B cell (primary cell): ENCODE measurements at regions not wholly inside any gene's neighbourhood (a gene's known extent, or its start where the extent isn't known, plus 50 kb on each side); places are given as distances from the start of the nearest gene placed in this dataset.

Experiments used
- ATAC-seq: fragments of 200-7000 bp; cut with Tn5 transposase; one replicate; pipeline ENCODE4 v1.10.0; 2021; ENCODE audit warnings: low read depth, mild to moderate bottlenecking, moderate number of reproducible peaks, moderate library complexity
- CTCF ChIA-PET: fragments of 350-600 bp; sonication (Branson Sonifier 250); formaldehyde crosslinking; loops from one replicate; lab custom pipeline; 2021; ENCODE audit warnings: antibody characterized with exemption, inconsistent platforms; lab: Charles Lee
- POLR2A ChIA-PET: fragments of 350-600 bp; sonication (Branson Sonifier 250); formaldehyde crosslinking; loops from one replicate; lab custom pipeline; 2021; ENCODE audit warnings: antibody characterized with exemption; lab: Charles Lee
- DNase-seq: peaks from one replicate; pipeline ENCODE4 v3.0.0; 2013
- H2AFZ ChIP-seq: 2 replicates; pipeline ENCODE4 v1.6.1; 2012; ENCODE audit warnings: mild to moderate bottlenecking, low read depth, low read length; ENCODE audit not compliant: insufficient read depth, poor library complexity, severe bottlenecking
- H3K27ac ChIP-seq, 2 donors: 1 replicate in 1 of 2; 2 replicates in 1 of 2; pipeline ENCODE4 v1.5.1; 2012 to 2013; ENCODE audit warnings: low read length in 2 of 2, mild to moderate bottlenecking in 2 of 2, moderate library complexity in 1 of 2
- H3K27me3 ChIP-seq, 4 experiments: fragments of 200-600 bp in 1 of 4; sonication (generic) in 1 of 4; replicated peaks in 1 of 4; 1 replicate in 2 of 4; 2 replicates in 2 of 4; pipeline versions ENCODE4 v1.6.1 to v1.7.0; 2013 to 2016; ENCODE audit warnings: low read length in 3 of 4, mild to moderate bottlenecking in 2 of 4, mixed read lengths in 1 of 4, moderate library complexity in 1 of 4; ENCODE audit not compliant: insufficient read depth in 4 of 4, control insufficient read depth in 3 of 4; ENCODE audit errors: control extremely low read depth in 1 of 4
- H3K36me3 ChIP-seq, 2 experiments: replicated peaks in 1 of 2; 1 replicate in 1 of 2; 2 replicates in 1 of 2; pipeline versions ENCODE4 v1.6.1 to v1.7.1; 2013; ENCODE audit warnings: low read length in 1 of 2; ENCODE audit not compliant: insufficient read depth in 2 of 2, control insufficient read depth in 1 of 2; ENCODE audit errors: control extremely low read depth in 1 of 2, extremely low read depth in 1 of 2
- H3K4me1 ChIP-seq, 2 donors: fragments of 200-600 bp in 1 of 2; sonication (generic) in 1 of 2; 1 replicate in 1 of 2; 2 replicates in 1 of 2; pipeline versions ENCODE4 v1.5.1 to v1.6.1; 2013 to 2017; ENCODE audit warnings: low read length in 2 of 2; ENCODE audit not compliant: control insufficient read depth in 2 of 2, insufficient read depth in 2 of 2
- H3K4me2 ChIP-seq: replicated peaks from 2 replicates; pipeline ENCODE3; 2012; ENCODE audit warnings: mild to moderate bottlenecking, low read depth, low read length; ENCODE audit not compliant: poor library complexity, severe bottlenecking
- H3K4me3 ChIP-seq, 5 experiments: fragments of 200-600 bp in 1 of 5; sonication (generic) in 1 of 5; 1 replicate in 3 of 5; 2 replicates in 2 of 5; pipeline versions ENCODE4 v1.5.1 to v1.7.0; 2011 to 2016; ENCODE audit warnings: low read length in 4 of 5, mild to moderate bottlenecking in 4 of 5, low read depth in 2 of 5, control low read depth in 1 of 5, moderate library complexity in 1 of 5; ENCODE audit not compliant: insufficient read depth in 1 of 5; ENCODE audit errors: control extremely low read depth in 1 of 5, extremely low read depth in 1 of 5
- H3K79me2 ChIP-seq: fragments of 200-600 bp; sonication (generic); one replicate; pipeline ENCODE4 v1.6.0; 2016; ENCODE audit warnings: low read length; ENCODE audit not compliant: control insufficient read depth, insufficient read depth
- H3K9ac ChIP-seq: fragments of 200-600 bp; sonication (generic); 2 replicates; pipeline ENCODE4 v1.6.1; 2017; ENCODE audit warnings: mild to moderate bottlenecking, low read length, moderate library complexity
- H3K9me3 ChIP-seq, 3 donors: one replicate each; pipeline versions ENCODE4 v1.6.1 to v1.7.1; 2013; ENCODE audit warnings: low read length in 2 of 3; ENCODE audit not compliant: control insufficient read depth in 2 of 3, insufficient read depth in 1 of 3; ENCODE audit errors: control extremely low read depth in 1 of 3
- H4K20me1 ChIP-seq: 2 replicates; pipeline ENCODE4 v1.6.0; 2012; ENCODE audit warnings: mild to moderate bottlenecking, low read length; ENCODE audit not compliant: insufficient read depth, control insufficient read depth, poor library complexity, severe bottlenecking
- H3K27ac Mint-ChIP-seq: one replicate; pipeline ENCODE4 v1.8.0; 2021; ENCODE audit warnings: mixed read lengths
- H3K27me3 Mint-ChIP-seq: one replicate; pipeline ENCODE4 v1.8.0; 2021; ENCODE audit warnings: mixed read lengths
- H3K4me1 Mint-ChIP-seq: one replicate; pipeline ENCODE4 v1.8.0; 2021; ENCODE audit warnings: mixed read lengths
- H3K4me3 Mint-ChIP-seq: one replicate; pipeline ENCODE4 v1.8.0; 2021; ENCODE audit warnings: mixed read lengths
- H3K9me3 Mint-ChIP-seq: one replicate; pipeline ENCODE4 v1.8.0; 2022; ENCODE audit warnings: mixed read lengths; ENCODE audit not compliant: insufficient read depth
- EZH2 ChIP-seq: IDR thresholded peaks from 2 replicates; pipeline ENCODE4 v1.6.1; 2012; ENCODE audit warnings: borderline replicate concordance, low read depth, mild to moderate bottlenecking, moderate library complexity, low read length; ENCODE audit not compliant: insufficient read depth, poor library complexity, severe bottlenecking
- WGBS: methylation state at CpG from one replicate; pipeline ENCODE4 v1.1.5; 2013; ENCODE audit warnings: missing lambda C conversion rate; ENCODE audit not compliant: insufficient coverage; 5-methylcytosine and 5-hydroxymethylcytosine counted together
- intact Hi-C: fragments of 100-400 bp; cut with micrococcal nuclease; formaldehyde crosslinking; loops from one replicate; pipeline ENCODE4 v1.10.0; 2022
- TF ChIP-seq, protein P1 (sequence below): fragments of 200-600 bp; IDR thresholded peaks from one replicate; pipeline ENCODE4 v1.8.0; 2022; ENCODE audit warnings: antibody characterized with exemption, mild to moderate bottlenecking

DNA sequence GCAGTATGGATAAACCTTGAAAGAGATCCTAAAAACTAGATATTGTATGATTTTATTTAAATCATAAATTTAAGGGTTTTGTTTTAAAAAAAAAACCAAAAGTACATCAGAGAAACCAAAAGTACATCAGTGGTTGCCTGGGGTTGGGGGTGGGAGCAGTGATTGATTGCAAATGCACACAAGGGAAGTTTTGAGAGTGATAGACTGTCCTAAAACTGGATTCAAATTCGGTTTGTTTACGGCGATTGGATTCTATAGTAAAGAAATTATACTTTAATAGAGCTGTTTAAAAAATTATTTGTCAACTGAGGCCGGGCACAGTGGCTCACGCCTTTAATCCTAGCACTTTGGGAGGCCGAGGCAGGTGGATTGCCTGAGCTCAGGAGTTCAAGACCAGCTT is 179.8 kb downstream of the METTL4 start:
- no peak overlapping the region for H3K27ac ChIP-seq
- no peaks in the 10 kb centered on the region for H3K4me1 ChIP-seq
- POLR2A ChIA-PET: no interaction called here
- DNase-seq: no peak
- no peaks in the 10 kb centered on the region for H3K27me3 ChIP-seq
- Mint-ChIP-seq H3K9me3 (no peaks in the 10 kb centered on the region), H3K27me3 (peaks cover 19% of the 10 kb centered on the region), H3K4me3 (no peak overlapping the region), H3K4me1 (no peaks in the 10 kb centered on the region), H3K27ac (no peak overlapping the region)
- no peak overlapping the region for H3K4me3 ChIP-seq
- H4K20me1 ChIP-seq: no peaks in the 10 kb centered on the region
- WGBS: no CpG with 5 or more reads among the region's 6 CpGs
- no peaks in the 10 kb centered on the region for H3K36me3 ChIP-seq
- peaks cover 0 to 4% (median 0%) of the 10 kb centered on the region in 3 donors for H3K9me3 ChIP-seq
- no peak overlapping the region for H2AFZ ChIP-seq
- TF ChIP-seq, protein P1, sequence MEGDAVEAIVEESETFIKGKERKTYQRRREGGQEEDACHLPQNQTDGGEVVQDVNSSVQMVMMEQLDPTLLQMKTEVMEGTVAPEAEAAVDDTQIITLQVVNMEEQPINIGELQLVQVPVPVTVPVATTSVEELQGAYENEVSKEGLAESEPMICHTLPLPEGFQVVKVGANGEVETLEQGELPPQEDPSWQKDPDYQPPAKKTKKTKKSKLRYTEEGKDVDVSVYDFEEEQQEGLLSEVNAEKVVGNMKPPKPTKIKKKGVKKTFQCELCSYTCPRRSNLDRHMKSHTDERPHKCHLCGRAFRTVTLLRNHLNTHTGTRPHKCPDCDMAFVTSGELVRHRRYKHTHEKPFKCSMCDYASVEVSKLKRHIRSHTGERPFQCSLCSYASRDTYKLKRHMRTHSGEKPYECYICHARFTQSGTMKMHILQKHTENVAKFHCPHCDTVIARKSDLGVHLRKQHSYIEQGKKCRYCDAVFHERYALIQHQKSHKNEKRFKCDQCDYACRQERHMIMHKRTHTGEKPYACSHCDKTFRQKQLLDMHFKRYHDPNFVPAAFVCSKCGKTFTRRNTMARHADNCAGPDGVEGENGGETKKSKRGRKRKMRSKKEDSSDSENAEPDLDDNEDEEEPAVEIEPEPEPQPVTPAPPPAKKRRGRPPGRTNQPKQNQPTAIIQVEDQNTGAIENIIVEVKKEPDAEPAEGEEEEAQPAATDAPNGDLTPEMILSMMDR: no peak
- TF ChIP-seq EZH2: no peak
- no peak for ATAC-seq
- no peaks in the 10 kb centered on the region for H3K79me2 ChIP-seq
- intact Hi-C loops: no loop called here
- CTCF ChIA-PET: no interaction called here
- no peak overlapping the region for H3K4me2 ChIP-seq
- no peak overlapping the region for H3K9ac ChIP-seq

DNA sequence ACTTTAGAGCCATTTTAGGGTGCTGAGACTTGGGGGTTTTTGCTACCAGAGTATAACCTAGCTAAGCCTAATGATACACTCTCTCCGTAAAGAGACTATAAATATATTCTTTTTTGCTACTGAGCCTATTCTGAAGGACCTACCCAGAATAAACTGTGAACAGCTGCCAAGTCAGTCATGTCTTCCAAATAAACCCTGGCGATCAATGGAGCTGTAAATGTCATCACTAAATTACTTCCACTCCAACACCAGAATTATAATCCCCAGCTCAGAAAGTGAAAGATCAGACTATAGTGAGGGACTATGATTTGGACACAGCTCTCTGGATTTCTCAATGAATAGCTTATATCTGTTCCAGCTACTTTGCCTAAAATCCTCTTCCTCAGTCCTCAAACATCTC is 178.9 kb downstream of the METTL4 start:
- no peak for DNase-seq
- no peak overlapping the region for H3K4me3 ChIP-seq
- ChIA-PET CTCF (no interaction called here), POLR2A (no interaction called here)
- H3K27me3 ChIP-seq: no peaks in the 10 kb centered on the region
- Mint-ChIP-seq H3K9me3 (no peaks in the 10 kb centered on the region), H3K27ac (no peak overlapping the region), H3K27me3 (peaks cover 20% of the 10 kb centered on the region), H3K4me3 (no peak overlapping the region), H3K4me1 (no peaks in the 10 kb centered on the region)
- no CpG with 5 or more reads among the region's 2 CpGs for WGBS
- intact Hi-C loops: no loop called here
- TF ChIP-seq EZH2: no peak
- TF ChIP-seq, protein P1: no peak
- H3K36me3 ChIP-seq: no peaks in the 10 kb centered on the region
- H3K9ac ChIP-seq: no peak overlapping the region
- H3K4me1 ChIP-seq: no peaks in the 10 kb centered on the region
- no peak overlapping the region for H3K27ac ChIP-seq
- peaks cover 0 to 4% (median 0%) of the 10 kb centered on the region in 3 donors for H3K9me3 ChIP-seq
- ATAC-seq: no peak
- no peaks in the 10 kb centered on the region for H4K20me1 ChIP-seq
- no peak overlapping the region for H3K4me2 ChIP-seq
- H2AFZ ChIP-seq: no peak overlapping the region
- no peaks in the 10 kb centered on the region for H3K79me2 ChIP-seq
